GM21825 (cell line): ENCODE measurements at regions not wholly inside any gene's neighbourhood (a gene's known extent, or its start where the extent isn't known, plus 50 kb on each side); places are given as distances from the start of the nearest gene placed in this dataset.

ENCODE experiments used
- ATAC-seq: cut with Tn5 transposase; IDR thresholded peaks from one replicate; pipeline ENCODE4 v1.9.1; 2021; ENCODE audit warnings: mild to moderate bottlenecking, moderate library complexity; ENCODE audit not compliant: unreplicated experiment

- no peak for ATAC-seq
Measured at GRCh38 chr10:128631801-128632241, 505.6 kb upstream of the MKI67 start.

GRCh38 chr10:128632694-128633093, 506.5 kb upstream of the MKI67 start:
- ATAC-seq: no peak

GRCh38 chr10:128633864-128634540, 507.8 kb upstream of the MKI67 start:
- ATAC-seq: no peak

GRCh38 chr10:128642023-128642422, 515.8 kb upstream of the MKI67 start:
- no peak for ATAC-seq

- ATAC-seq: no peak
Measured at GRCh38 chr10:128642502-128642901, 516.3 kb upstream of the MKI67 start.

- ATAC-seq: no peak
Measured at GRCh38 chr10:128643658-128644057, 517.4 kb upstream of the MKI67 start.

- ATAC-seq: no peak
Measured at GRCh38 chr10:128645486-128645885, 519.3 kb upstream of the MKI67 start.

- ATAC-seq: no peak
Measured at GRCh38 chr10:128646956-128647355, 520.7 kb upstream of the MKI67 start.

GRCh38 chr10:128657548-128657947, 531.3 kb upstream of the MKI67 start:
- ATAC-seq: no peak

GRCh38 chr10:128660726-128661125, 534.5 kb upstream of the MKI67 start:
- no peak for ATAC-seq

- ATAC-seq: no peak
Measured at GRCh38 chr10:128661404-128662197, 535.4 kb upstream of the MKI67 start.

- no peak for ATAC-seq
Measured at GRCh38 chr10:128662520-128662919, 536.3 kb upstream of the MKI67 start.

GRCh38 chr10:128664729-128665128, 538.5 kb upstream of the MKI67 start:
- no peak for ATAC-seq

GRCh38 chr10:128675405-128675804, 549.2 kb upstream of the MKI67 start:
- ATAC-seq: no peak

GRCh38 chr10:128680116-128680515, 553.9 kb upstream of the MKI67 start:
- ATAC-seq: no peak

GRCh38 chr10:128684215-128684614, 558.0 kb upstream of the MKI67 start:
- no peak for ATAC-seq

- no peak for ATAC-seq
Measured at GRCh38 chr10:128686630-128687278, 560.5 kb upstream of the MKI67 start.

- ATAC-seq: no peak
Measured at GRCh38 chr10:128687408-128687807, 561.2 kb upstream of the MKI67 start.

- no peak for ATAC-seq
Measured at GRCh38 chr10:128687927-128688549, 561.8 kb upstream of the MKI67 start.

- ATAC-seq: no peak
Measured at GRCh38 chr10:128689667-128690066, 563.4 kb upstream of the MKI67 start.

GRCh38 chr10:128693493-128694131, 567.4 kb upstream of the MKI67 start:
- ATAC-seq: no peak
